ENCODE measurements at regions not wholly inside any gene's neighbourhood (a gene's known extent, or its start where the extent isn't known, plus 50 kb on each side); places are given as distances from the start of the nearest gene placed in this dataset.

GRCh38 chr16:72240466-72240865, 68.5 kb upstream of the PMFBP1 start:
- Histone ChIP-seq H3K9me3 (ENCODE audit: low read length) (no peaks in the 10 kb centered on the region), H3F3A (ENCODE audit: insufficient read depth, low read length) (no peaks in the 10 kb centered on the region), H3K9ac (ENCODE audit: low read length) (no peak overlapping the region), H3K79me2 (ENCODE audit: insufficient read depth, low read length) (no peaks in the 10 kb centered on the region), H3K4me1 (ENCODE audit: insufficient read depth, low read length, severe bottlenecking) (no peaks in the 10 kb centered on the region), H3K4me3 (ENCODE audit: low read depth, low read length, poor library complexity, severe bottlenecking) (no peak overlapping the region), H3K27ac (ENCODE audit: low read depth, low read length, poor library complexity, severe bottlenecking) (no peak overlapping the region), H3K27me3 (ENCODE audit: insufficient read depth, low read length) (no peaks in the 10 kb centered on the region), H2AFZ (ENCODE audit: low read length) (no peak overlapping the region), H3K9me2 (ENCODE audit: low read depth, low read length) (no peaks in the 10 kb centered on the region), H3K4me2 (ENCODE audit: low read length) (no peak overlapping the region), H4K20me1 (ENCODE audit: insufficient read depth, low read length) (no peaks in the 10 kb centered on the region), H3K36me3 (ENCODE audit: insufficient read depth, low read length) (no peaks in the 10 kb centered on the region)
- TF ChIP-seq, protein P1, sequence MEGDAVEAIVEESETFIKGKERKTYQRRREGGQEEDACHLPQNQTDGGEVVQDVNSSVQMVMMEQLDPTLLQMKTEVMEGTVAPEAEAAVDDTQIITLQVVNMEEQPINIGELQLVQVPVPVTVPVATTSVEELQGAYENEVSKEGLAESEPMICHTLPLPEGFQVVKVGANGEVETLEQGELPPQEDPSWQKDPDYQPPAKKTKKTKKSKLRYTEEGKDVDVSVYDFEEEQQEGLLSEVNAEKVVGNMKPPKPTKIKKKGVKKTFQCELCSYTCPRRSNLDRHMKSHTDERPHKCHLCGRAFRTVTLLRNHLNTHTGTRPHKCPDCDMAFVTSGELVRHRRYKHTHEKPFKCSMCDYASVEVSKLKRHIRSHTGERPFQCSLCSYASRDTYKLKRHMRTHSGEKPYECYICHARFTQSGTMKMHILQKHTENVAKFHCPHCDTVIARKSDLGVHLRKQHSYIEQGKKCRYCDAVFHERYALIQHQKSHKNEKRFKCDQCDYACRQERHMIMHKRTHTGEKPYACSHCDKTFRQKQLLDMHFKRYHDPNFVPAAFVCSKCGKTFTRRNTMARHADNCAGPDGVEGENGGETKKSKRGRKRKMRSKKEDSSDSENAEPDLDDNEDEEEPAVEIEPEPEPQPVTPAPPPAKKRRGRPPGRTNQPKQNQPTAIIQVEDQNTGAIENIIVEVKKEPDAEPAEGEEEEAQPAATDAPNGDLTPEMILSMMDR (IDR thresholded peaks at IDR 0.05; ENCODE audit: low read length), result no peak
- TF ChIP-seq EZH2 (IDR thresholded peaks at IDR 0.05; ENCODE audit: borderline replicate concordance, low read length), result no peak

- H3K27ac ChIP-seq (ENCODE audit: low read depth, low read length, poor library complexity, severe bottlenecking), result no peak overlapping the region
- no peaks in the 10 kb centered on the region for H4K20me1 ChIP-seq (ENCODE audit: insufficient read depth, low read length)
- H3K4me3 ChIP-seq (ENCODE audit: low read depth, low read length, poor library complexity, severe bottlenecking), result no peak overlapping the region
- TF ChIP-seq, protein P1 (IDR thresholded peaks at IDR 0.05; ENCODE audit: low read length), result no peak
- TF ChIP-seq EZH2 (IDR thresholded peaks at IDR 0.05; ENCODE audit: borderline replicate concordance, low read length), result no peak
- H2AFZ ChIP-seq (ENCODE audit: low read length), result no peak overlapping the region
- H3K27me3 ChIP-seq (ENCODE audit: insufficient read depth, low read length), result no peaks in the 10 kb centered on the region
- no peaks in the 10 kb centered on the region for H3K79me2 ChIP-seq (ENCODE audit: insufficient read depth, low read length)
- H3K9ac ChIP-seq (ENCODE audit: low read length), result no peak overlapping the region
- no peaks in the 10 kb centered on the region for H3F3A ChIP-seq (ENCODE audit: insufficient read depth, low read length)
- no peaks in the 10 kb centered on the region for H3K4me1 ChIP-seq (ENCODE audit: insufficient read depth, low read length, severe bottlenecking)
- no peaks in the 10 kb centered on the region for H3K36me3 ChIP-seq (ENCODE audit: insufficient read depth, low read length)
- no peak overlapping the region for H3K4me2 ChIP-seq (ENCODE audit: low read length)
- H3K9me3 ChIP-seq (ENCODE audit: low read length), result no peaks in the 10 kb centered on the region
- no peaks in the 10 kb centered on the region for H3K9me2 ChIP-seq (ENCODE audit: low read depth, low read length)
Measured at GRCh38 chr16:72236866-72237265, 64.9 kb upstream of the PMFBP1 start.

DNA sequence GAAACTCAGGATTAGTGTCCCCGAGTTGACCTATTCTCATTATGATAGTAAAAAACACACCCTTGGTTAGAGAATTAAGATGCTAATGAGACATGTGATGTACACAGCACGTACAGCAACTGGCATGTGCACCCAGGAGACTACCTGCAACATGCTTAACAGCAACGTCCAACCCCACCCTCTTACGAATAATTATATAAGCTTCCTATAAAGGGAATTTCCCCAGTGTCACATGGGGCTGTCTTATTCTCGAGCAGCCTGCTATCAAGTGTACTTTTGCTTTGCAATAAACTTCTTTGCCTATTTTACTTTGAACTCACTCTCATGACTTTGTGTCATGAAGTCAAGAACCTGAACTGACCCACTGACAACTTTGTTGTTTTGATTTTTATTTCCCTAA, 62.4 kb upstream of the PMFBP1 start:
- no peak for TF ChIP-seq EZH2 (IDR thresholded peaks at IDR 0.05; ENCODE audit: borderline replicate concordance, low read length)
- TF ChIP-seq, protein P1 (IDR thresholded peaks at IDR 0.05; ENCODE audit: low read length), result no peak
- H3K27me3 ChIP-seq (ENCODE audit: insufficient read depth, low read length), result no peaks in the 10 kb centered on the region
- no peaks in the 10 kb centered on the region for H3F3A ChIP-seq (ENCODE audit: insufficient read depth, low read length)

More for the DNA sequence above, 62.4 kb upstream of the PMFBP1 start:
- Histone ChIP-seq H2AFZ (ENCODE audit: low read length) (no peak overlapping the region), H3K4me3 (ENCODE audit: low read depth, low read length, poor library complexity, severe bottlenecking) (no peak overlapping the region), H3K9ac (ENCODE audit: low read length) (no peak overlapping the region), H3K4me2 (ENCODE audit: low read length) (no peak overlapping the region), H3K9me2 (ENCODE audit: low read depth, low read length) (no peaks in the 10 kb centered on the region), H3K79me2 (ENCODE audit: insufficient read depth, low read length) (no peaks in the 10 kb centered on the region), H3K9me3 (ENCODE audit: low read length) (no peaks in the 10 kb centered on the region), H3K27ac (ENCODE audit: low read depth, low read length, poor library complexity, severe bottlenecking) (no peak overlapping the region), H3K36me3 (ENCODE audit: insufficient read depth, low read length) (no peaks in the 10 kb centered on the region), H3K4me1 (ENCODE audit: insufficient read depth, low read length, severe bottlenecking) (no peaks in the 10 kb centered on the region), H4K20me1 (ENCODE audit: insufficient read depth, low read length) (no peaks in the 10 kb centered on the region)

Measured in OCI-LY1 (cell line).